Spinal cord (tissue), 1 donor: ENCODE measurements at regions not wholly inside any gene's neighbourhood (a gene's known extent, or its start where the extent isn't known, plus 50 kb on each side); places are given as distances from the start of the nearest gene placed in this dataset. TPM values are rescaled to one million over a fixed set of nuclear protein-coding genes. Genes with fewer than 3 reads are reported as not detected.

Experiments used
- small RNA-seq: library from RNA; depleted of rRNA; stranded (forward); fragments of <200 nt; gene quantifications from one replicate; pipeline ENCODE3, GENCODE V24; 2014; ENCODE audit warnings: low replicate concordance

Small RNA genes lying in the stretch of these regions (small RNA-seq; reads per million reads assigned to genes)
- gene RNU7-188P = not detected
